Uterus (tissue), 3 donors: ENCODE measurements at regions not wholly inside any gene's neighbourhood (a gene's known extent, or its start where the extent isn't known, plus 50 kb on each side); places are given as distances from the start of the nearest gene placed in this dataset.

ENCODE experiments used
- DNase-seq, 2 donors: peaks; one replicate each; pipeline ENCODE4 v3.0.0-alpha.2; 2019 to 2020
- H3K27ac ChIP-seq, 2 donors: fragments of 200-600 bp; sonication (generic); 1 replicate in 1 of 2; 2 replicates in 1 of 2; pipeline ENCODE4 v1.5.1; 2016 to 2018
- H3K27me3 ChIP-seq, 2 donors: fragments of 200-600 bp; sonication (generic); one replicate each; pipeline ENCODE4 v1.5.1; 2018 to 2019; ENCODE audit warnings: control low read depth in 1 of 2
- H3K36me3 ChIP-seq, 2 donors: fragments of 200-600 bp; sonication (generic); one replicate each; pipeline ENCODE4 v1.5.1; 2019; ENCODE audit warnings: control low read depth in 1 of 2
- H3K4me1 ChIP-seq, 2 donors: fragments of 200-600 bp; sonication (generic); one replicate each; pipeline ENCODE4 v1.5.1; 2018 to 2019; ENCODE audit warnings: control low read depth in 1 of 2
- H3K4me3 ChIP-seq, 2 donors: fragments of 200-600 bp; sonication (generic); 1 replicate in 1 of 2; 2 replicates in 1 of 2; pipeline ENCODE4 v1.5.1; 2018 to 2019; ENCODE audit warnings: mild to moderate bottlenecking in 1 of 2
- H3K9me3 ChIP-seq, 2 donors: fragments of 200-600 bp; sonication (generic); one replicate each; pipeline ENCODE4 v1.5.1; 2019; ENCODE audit warnings: control low read depth in 1 of 2
- POLR2A ChIP-seq, 2 donors: fragments of 450-650 bp; IDR thresholded peaks; one replicate each; pipeline ENCODE4 v1.6.1; 2016; ENCODE audit warnings: antibody characterized with exemption in 2 of 2, mild to moderate bottlenecking in 1 of 2, moderate library complexity in 1 of 2
- intact Hi-C: fragments of 100-400 bp; cut with DNase I; formaldehyde crosslinking; loops from one replicate; pipeline ENCODE4 v1.15.1; 2023; ENCODE audit warnings: low total_unique reads
- TF ChIP-seq, protein P1 (sequence below), 4 experiments: fragments of 200-600 bp in 2 of 4; fragments of 450-650 bp in 2 of 4; sonication (generic) in 2 of 4; IDR thresholded peaks; one replicate each; pipeline ENCODE4 v1.5.1; 2016 to 2019; ENCODE audit warnings: antibody characterized with exemption in 4 of 4, mild to moderate bottlenecking in 2 of 4, moderate library complexity in 1 of 4
- donor health status: DM: yes; HTN: yes; CAD: no.

- H3K4me3 ChIP-seq = no peak overlapping the region
- H3K27me3 ChIP-seq = no peaks in the 10 kb centered on the region
- TF ChIP-seq POLR2A (IDR thresholded peaks at IDR 0.05) = no peak
- TF ChIP-seq, protein P1, sequence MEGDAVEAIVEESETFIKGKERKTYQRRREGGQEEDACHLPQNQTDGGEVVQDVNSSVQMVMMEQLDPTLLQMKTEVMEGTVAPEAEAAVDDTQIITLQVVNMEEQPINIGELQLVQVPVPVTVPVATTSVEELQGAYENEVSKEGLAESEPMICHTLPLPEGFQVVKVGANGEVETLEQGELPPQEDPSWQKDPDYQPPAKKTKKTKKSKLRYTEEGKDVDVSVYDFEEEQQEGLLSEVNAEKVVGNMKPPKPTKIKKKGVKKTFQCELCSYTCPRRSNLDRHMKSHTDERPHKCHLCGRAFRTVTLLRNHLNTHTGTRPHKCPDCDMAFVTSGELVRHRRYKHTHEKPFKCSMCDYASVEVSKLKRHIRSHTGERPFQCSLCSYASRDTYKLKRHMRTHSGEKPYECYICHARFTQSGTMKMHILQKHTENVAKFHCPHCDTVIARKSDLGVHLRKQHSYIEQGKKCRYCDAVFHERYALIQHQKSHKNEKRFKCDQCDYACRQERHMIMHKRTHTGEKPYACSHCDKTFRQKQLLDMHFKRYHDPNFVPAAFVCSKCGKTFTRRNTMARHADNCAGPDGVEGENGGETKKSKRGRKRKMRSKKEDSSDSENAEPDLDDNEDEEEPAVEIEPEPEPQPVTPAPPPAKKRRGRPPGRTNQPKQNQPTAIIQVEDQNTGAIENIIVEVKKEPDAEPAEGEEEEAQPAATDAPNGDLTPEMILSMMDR (IDR thresholded peaks at IDR 0.05) = no peak
- no peaks in the 10 kb centered on the region for H3K36me3 ChIP-seq
- no peaks in the 10 kb centered on the region for H3K4me1 ChIP-seq
- no peak for DNase-seq
- no peaks in the 10 kb centered on the region for H3K9me3 ChIP-seq
- intact Hi-C loops = no loop called here
- H3K27ac ChIP-seq = no peak overlapping the region
Measured at GRCh38 chr9:19999491-20000057, 210.7 kb upstream of the SLC24A2 start.

- H3K4me3 ChIP-seq = no peak overlapping the region
- H3K9me3 ChIP-seq = no peaks in the 10 kb centered on the region
- intact Hi-C loops = no loop called here
- no peaks in the 10 kb centered on the region for H3K27me3 ChIP-seq
- H3K36me3 ChIP-seq = no peaks in the 10 kb centered on the region
- H3K27ac ChIP-seq = no peak overlapping the region
- no peaks in the 10 kb centered on the region for H3K4me1 ChIP-seq
- no peak for DNase-seq
- TF ChIP-seq, protein P1 (IDR thresholded peaks at IDR 0.05) = no peak
- TF ChIP-seq POLR2A (IDR thresholded peaks at IDR 0.05) = no peak
Measured at GRCh38 chr9:19998823-19999455, 210.1 kb upstream of the SLC24A2 start.

DNA sequence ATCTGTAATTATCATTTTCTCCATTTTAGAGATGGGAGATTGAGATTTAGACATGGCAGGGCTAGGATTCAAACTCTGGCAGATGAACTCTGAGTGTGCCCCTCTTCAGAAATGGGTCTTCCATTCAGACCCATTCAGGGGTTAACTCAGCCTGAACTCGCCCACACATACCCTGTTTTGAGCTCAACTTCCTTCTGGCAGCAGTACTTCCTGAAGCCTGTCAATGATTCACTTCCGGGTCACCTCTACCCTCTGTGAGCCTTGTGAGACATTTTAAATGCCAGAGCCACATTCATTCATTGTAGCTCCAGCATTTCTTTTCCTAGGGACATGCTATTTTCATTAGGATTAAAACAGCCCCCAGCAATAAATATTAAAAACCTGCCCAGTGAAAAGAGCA is 209.3 kb upstream of the SLC24A2 start:
- Histone ChIP-seq H3K27me3 (no peaks in the 10 kb centered on the region), H3K9me3 (no peaks in the 10 kb centered on the region), H3K4me1 (no peaks in the 10 kb centered on the region), H3K27ac (no peak overlapping the region), H3K36me3 (no peaks in the 10 kb centered on the region), H3K4me3 (no peak overlapping the region)
- TF ChIP-seq, protein P1 (IDR thresholded peaks at IDR 0.05) = no peak
- TF ChIP-seq POLR2A (IDR thresholded peaks at IDR 0.05) = no peak
- intact Hi-C loops = no loop called here
- no peak for DNase-seq

GRCh38 chr9:19995619-19996018 is 206.8 kb upstream of the SLC24A2 start:
- no peaks in the 10 kb centered on the region for H3K4me1 ChIP-seq

GRCh38 chr9:19994296-19994695 is 205.5 kb upstream of the SLC24A2 start:
- no peaks in the 10 kb centered on the region for H3K4me1 ChIP-seq
- TF ChIP-seq POLR2A (IDR thresholded peaks at IDR 0.05) = no peak
- TF ChIP-seq, protein P1 (IDR thresholded peaks at IDR 0.05) = no peak
- DNase-seq = no peak
- H3K9me3 ChIP-seq = no peaks in the 10 kb centered on the region
- no peak overlapping the region for H3K4me3 ChIP-seq
- H3K27ac ChIP-seq = no peak overlapping the region
- no peaks in the 10 kb centered on the region for H3K36me3 ChIP-seq
- intact Hi-C loops = no loop called here
- no peaks in the 10 kb centered on the region for H3K27me3 ChIP-seq

More at GRCh38 chr9:19995619-19996018, 206.8 kb upstream of the SLC24A2 start:
- TF ChIP-seq, protein P1 (IDR thresholded peaks at IDR 0.05) = no peak
- TF ChIP-seq POLR2A (IDR thresholded peaks at IDR 0.05) = no peak
- no peak overlapping the region for H3K4me3 ChIP-seq
- no peak overlapping the region for H3K27ac ChIP-seq
- no peaks in the 10 kb centered on the region for H3K36me3 ChIP-seq
- intact Hi-C loops = no loop called here
- DNase-seq = no peak
- H3K27me3 ChIP-seq = no peaks in the 10 kb centered on the region
- no peaks in the 10 kb centered on the region for H3K9me3 ChIP-seq
